Uterus (tissue), 3 donors: ENCODE measurements at regions not wholly inside any gene's neighbourhood (a gene's known extent, or its start where the extent isn't known, plus 50 kb on each side); places are given as distances from the start of the nearest gene placed in this dataset.

Source experiments
- DNase-seq, 2 donors: peaks; one replicate each; pipeline ENCODE4 v3.0.0-alpha.2; 2019 to 2020
- H3K27ac ChIP-seq, 2 donors: fragments of 200-600 bp; sonication (generic); 1 replicate in 1 of 2; 2 replicates in 1 of 2; pipeline ENCODE4 v1.5.1; 2016 to 2018
- H3K27me3 ChIP-seq, 2 donors: fragments of 200-600 bp; sonication (generic); one replicate each; pipeline ENCODE4 v1.5.1; 2018 to 2019; ENCODE audit warnings: control low read depth in 1 of 2
- H3K36me3 ChIP-seq, 2 donors: fragments of 200-600 bp; sonication (generic); one replicate each; pipeline ENCODE4 v1.5.1; 2019; ENCODE audit warnings: control low read depth in 1 of 2
- H3K4me1 ChIP-seq, 2 donors: fragments of 200-600 bp; sonication (generic); one replicate each; pipeline ENCODE4 v1.5.1; 2018 to 2019; ENCODE audit warnings: control low read depth in 1 of 2
- H3K4me3 ChIP-seq, 2 donors: fragments of 200-600 bp; sonication (generic); 1 replicate in 1 of 2; 2 replicates in 1 of 2; pipeline ENCODE4 v1.5.1; 2018 to 2019; ENCODE audit warnings: mild to moderate bottlenecking in 1 of 2
- H3K9me3 ChIP-seq, 2 donors: fragments of 200-600 bp; sonication (generic); one replicate each; pipeline ENCODE4 v1.5.1; 2019; ENCODE audit warnings: control low read depth in 1 of 2
- POLR2A ChIP-seq, 2 donors: fragments of 450-650 bp; IDR thresholded peaks; one replicate each; pipeline ENCODE4 v1.6.1; 2016; ENCODE audit warnings: antibody characterized with exemption in 2 of 2, mild to moderate bottlenecking in 1 of 2, moderate library complexity in 1 of 2
- intact Hi-C: fragments of 100-400 bp; cut with DNase I; formaldehyde crosslinking; loops from one replicate; pipeline ENCODE4 v1.15.1; 2023; ENCODE audit warnings: low total_unique reads
- TF ChIP-seq, protein P1 (sequence below), 4 experiments: fragments of 200-600 bp in 2 of 4; fragments of 450-650 bp in 2 of 4; sonication (generic) in 2 of 4; IDR thresholded peaks; one replicate each; pipeline ENCODE4 v1.5.1; 2016 to 2019; ENCODE audit warnings: antibody characterized with exemption in 4 of 4, mild to moderate bottlenecking in 2 of 4, moderate library complexity in 1 of 4
- donor health status: DM: yes; HTN: yes; CAD: no.

DNA sequence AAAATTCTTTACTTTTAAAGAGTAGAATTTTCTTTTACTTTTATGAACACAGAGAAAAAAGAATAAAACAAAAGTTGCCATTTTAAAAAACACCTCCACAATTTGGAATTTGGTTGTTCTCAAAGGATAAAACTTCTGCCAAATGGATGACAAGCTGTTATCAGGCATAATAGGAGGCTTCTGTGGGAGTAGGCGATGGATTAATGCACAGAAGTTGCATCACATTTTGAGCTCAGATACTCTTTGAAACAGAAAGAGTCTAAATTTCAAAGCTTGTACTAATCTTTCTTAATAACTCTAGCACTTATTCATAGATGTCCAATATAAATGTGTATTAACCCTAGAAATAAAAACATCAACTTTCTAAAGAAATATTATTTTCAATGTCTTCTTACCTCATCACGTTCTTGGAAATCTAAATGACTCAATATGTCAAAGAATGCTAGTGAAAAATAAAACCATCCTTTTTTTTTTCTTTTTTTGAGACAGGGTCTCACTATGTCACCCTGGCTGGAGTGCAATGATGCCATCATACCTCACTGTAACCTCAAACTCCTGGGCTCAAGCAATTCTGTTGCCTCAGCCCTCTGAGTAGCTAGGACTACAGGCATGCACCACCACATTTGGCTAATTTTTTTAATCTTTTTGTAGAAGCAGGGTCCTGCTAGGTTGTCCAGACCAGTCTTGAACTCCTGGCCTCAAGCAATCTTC, 112.8 kb upstream of the USP25 start:
- Histone ChIP-seq H3K27me3 (no peaks in the 10 kb centered on the region), H3K9me3 (no peaks in the 10 kb centered on the region), H3K4me1 (peaks cover 0 to 5% of the 10 kb centered on the region in 2 donors), H3K4me3 (no peak overlapping the region), H3K27ac (peak overlapping the region; percentile 39 to 65), H3K36me3 (no peaks in the 10 kb centered on the region)
- TF ChIP-seq POLR2A (IDR thresholded peaks at IDR 0.05): no peak
- TF ChIP-seq, protein P1, sequence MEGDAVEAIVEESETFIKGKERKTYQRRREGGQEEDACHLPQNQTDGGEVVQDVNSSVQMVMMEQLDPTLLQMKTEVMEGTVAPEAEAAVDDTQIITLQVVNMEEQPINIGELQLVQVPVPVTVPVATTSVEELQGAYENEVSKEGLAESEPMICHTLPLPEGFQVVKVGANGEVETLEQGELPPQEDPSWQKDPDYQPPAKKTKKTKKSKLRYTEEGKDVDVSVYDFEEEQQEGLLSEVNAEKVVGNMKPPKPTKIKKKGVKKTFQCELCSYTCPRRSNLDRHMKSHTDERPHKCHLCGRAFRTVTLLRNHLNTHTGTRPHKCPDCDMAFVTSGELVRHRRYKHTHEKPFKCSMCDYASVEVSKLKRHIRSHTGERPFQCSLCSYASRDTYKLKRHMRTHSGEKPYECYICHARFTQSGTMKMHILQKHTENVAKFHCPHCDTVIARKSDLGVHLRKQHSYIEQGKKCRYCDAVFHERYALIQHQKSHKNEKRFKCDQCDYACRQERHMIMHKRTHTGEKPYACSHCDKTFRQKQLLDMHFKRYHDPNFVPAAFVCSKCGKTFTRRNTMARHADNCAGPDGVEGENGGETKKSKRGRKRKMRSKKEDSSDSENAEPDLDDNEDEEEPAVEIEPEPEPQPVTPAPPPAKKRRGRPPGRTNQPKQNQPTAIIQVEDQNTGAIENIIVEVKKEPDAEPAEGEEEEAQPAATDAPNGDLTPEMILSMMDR (IDR thresholded peaks at IDR 0.05): no peak
- intact Hi-C loops: no loop called here
- DNase-seq: peak; percentile 34

DNA sequence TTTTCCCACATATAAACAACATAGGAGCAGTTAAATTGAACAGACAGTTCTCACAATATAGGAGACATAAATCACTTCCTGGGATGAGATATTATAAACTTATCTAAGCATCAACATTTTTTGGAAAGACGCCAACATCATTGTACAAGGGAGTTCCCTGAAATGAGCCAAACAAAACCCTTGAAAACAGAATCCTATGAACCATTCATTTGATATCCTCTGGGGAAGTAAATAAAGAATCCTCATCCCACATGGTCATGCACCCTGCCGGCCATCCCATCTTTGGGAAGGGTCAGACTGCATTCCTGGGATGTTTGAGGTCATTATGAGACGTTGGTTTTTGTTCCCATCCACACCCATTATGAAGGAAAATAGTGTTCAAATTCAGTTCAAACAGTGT, 111.8 kb upstream of the USP25 start:
- DNase-seq: no peak
- H3K4me1 ChIP-seq: peaks cover 0 to 5% of the 10 kb centered on the region in 2 donors
- no peaks in the 10 kb centered on the region for H3K36me3 ChIP-seq
- no peaks in the 10 kb centered on the region for H3K9me3 ChIP-seq
- H3K27ac ChIP-seq: no peak overlapping the region
- intact Hi-C loops: no loop called here
- TF ChIP-seq, protein P1 (IDR thresholded peaks at IDR 0.05): no peak
- no peak for TF ChIP-seq POLR2A (IDR thresholded peaks at IDR 0.05)
- no peaks in the 10 kb centered on the region for H3K27me3 ChIP-seq
- H3K4me3 ChIP-seq: no peak overlapping the region

DNA sequence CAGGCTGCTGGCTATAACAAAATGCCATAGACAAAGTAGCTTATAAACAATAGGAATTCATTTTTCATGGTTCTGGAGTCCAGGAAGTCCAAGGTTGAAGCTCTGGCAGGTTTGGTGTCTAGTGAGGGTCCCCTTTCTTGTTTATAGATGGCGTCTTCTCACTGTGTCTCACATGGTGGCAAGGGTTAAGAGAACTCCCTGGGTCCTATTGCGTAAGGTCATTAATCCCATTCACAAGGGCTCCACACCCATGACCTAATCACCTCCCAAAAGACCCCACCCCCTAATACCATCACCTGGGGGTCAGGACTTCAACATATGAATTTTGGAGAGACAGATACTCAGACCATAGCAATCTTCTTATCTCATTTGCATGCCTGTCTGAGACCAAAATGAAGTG, 108.9 kb upstream of the USP25 start:
- Histone ChIP-seq H3K4me1 (peaks cover 0 to 5% of the 10 kb centered on the region in 2 donors), H3K36me3 (no peaks in the 10 kb centered on the region), H3K27me3 (no peaks in the 10 kb centered on the region), H3K9me3 (no peaks in the 10 kb centered on the region), H3K27ac (no peak overlapping the region), H3K4me3 (no peak overlapping the region)
- no peak for DNase-seq
- intact Hi-C loops: no loop called here
- TF ChIP-seq POLR2A (IDR thresholded peaks at IDR 0.05): no peak
- TF ChIP-seq, protein P1 (IDR thresholded peaks at IDR 0.05): no peak

DNA sequence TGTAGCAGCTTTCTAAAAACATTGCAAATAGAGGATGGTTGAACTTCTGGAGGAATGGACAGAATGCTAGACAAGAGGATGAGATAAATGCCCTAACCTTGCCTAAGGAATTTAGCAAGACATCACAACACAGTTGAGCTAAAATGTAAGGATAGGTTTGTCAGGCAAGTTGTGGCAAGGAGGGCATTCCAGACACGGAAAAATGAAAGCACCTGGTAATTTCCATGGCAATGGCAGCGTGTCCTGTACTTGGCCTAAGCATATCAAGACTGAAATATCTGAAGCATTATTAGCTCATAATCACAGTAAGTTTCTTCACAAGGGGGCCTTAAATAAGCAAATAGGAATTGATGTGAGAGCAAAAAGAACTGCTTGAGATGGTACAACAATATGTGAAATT, 105.1 kb upstream of the USP25 start:
- DNase-seq: no peak
- H3K36me3 ChIP-seq: no peaks in the 10 kb centered on the region
- H3K4me3 ChIP-seq: no peak overlapping the region
- TF ChIP-seq POLR2A (IDR thresholded peaks at IDR 0.05): no peak
- TF ChIP-seq, protein P1 (IDR thresholded peaks at IDR 0.05): no peak
- no peaks in the 10 kb centered on the region for H3K27me3 ChIP-seq
- intact Hi-C loops: no loop called here
- H3K4me1 ChIP-seq: no peaks in the 10 kb centered on the region
- no peaks in the 10 kb centered on the region for H3K9me3 ChIP-seq
- H3K27ac ChIP-seq: no peak overlapping the region

DNA sequence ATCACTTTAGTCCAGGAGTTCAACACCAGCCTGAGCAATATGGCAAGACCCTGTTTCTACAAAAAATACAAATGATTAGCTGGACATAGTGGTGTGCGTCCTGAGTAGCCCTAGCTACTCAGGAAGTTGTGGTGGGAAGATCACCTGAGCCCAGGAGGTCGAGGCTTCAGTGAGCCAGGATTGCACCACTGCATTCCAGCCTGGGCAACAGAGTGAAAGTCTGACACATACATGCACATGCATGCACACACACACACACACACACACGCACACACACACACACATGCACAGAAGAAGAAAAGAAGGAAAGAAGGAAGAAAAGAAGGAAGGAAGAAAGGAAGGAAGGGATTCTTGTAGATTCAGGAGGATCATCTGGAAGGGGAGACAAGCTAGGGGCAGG, 104.4 kb upstream of the USP25 start:
- no peaks in the 10 kb centered on the region for H3K4me1 ChIP-seq
- no peak for DNase-seq
- intact Hi-C loops: no loop called here
- no peaks in the 10 kb centered on the region for H3K36me3 ChIP-seq
- H3K4me3 ChIP-seq: no peak overlapping the region
- no peaks in the 10 kb centered on the region for H3K27me3 ChIP-seq
- no peak overlapping the region for H3K27ac ChIP-seq
- H3K9me3 ChIP-seq: no peaks in the 10 kb centered on the region
- no peak for TF ChIP-seq POLR2A (IDR thresholded peaks at IDR 0.05)
- TF ChIP-seq, protein P1 (IDR thresholded peaks at IDR 0.05): no peak
